Mesendoderm (in vitro differentiated cells): ENCODE measurements at regions not wholly inside any gene's neighbourhood (a gene's known extent, or its start where the extent isn't known, plus 50 kb on each side); places are given as distances from the start of the nearest gene placed in this dataset.

Experiments used
- DNase-seq: peaks from one replicate; pipeline ENCODE4 v3.0.0; 2013
- H2AK5ac ChIP-seq: 2 replicates; pipeline ENCODE4 v1.6.1; 2013; ENCODE audit warnings: low read length, inconsistent platforms
- H2BK120ac ChIP-seq: 2 replicates; pipeline ENCODE4 v1.6.1; 2013; ENCODE audit warnings: low read depth, mild to moderate bottlenecking, low read length, moderate library complexity, mixed read lengths
- H2BK15ac ChIP-seq: replicated peaks from 2 replicates; pipeline ENCODE4 v1.6.1; 2013; ENCODE audit warnings: low read depth, mild to moderate bottlenecking, moderate library complexity
- H2BK5ac ChIP-seq: 2 replicates; pipeline ENCODE4 v1.6.1; 2013; ENCODE audit warnings: low read length, inconsistent platforms
- H3K18ac ChIP-seq: 2 replicates; pipeline ENCODE4 v1.6.1; 2013; ENCODE audit warnings: mild to moderate bottlenecking, low read length, mixed read lengths
- H3K23ac ChIP-seq: one replicate; pipeline ENCODE4 v1.6.1; 2013; ENCODE audit warnings: low read length
- H3K27ac ChIP-seq: 2 replicates; pipeline ENCODE4 v1.5.1; 2013; ENCODE audit warnings: low read depth, mild to moderate bottlenecking, inconsistent platforms, low read length, moderate library complexity
- H3K27me3 ChIP-seq: 2 replicates; pipeline ENCODE4 v1.6.1; 2013; ENCODE audit warnings: low read length, control low read depth, mild to moderate bottlenecking, inconsistent platforms; ENCODE audit not compliant: insufficient read depth, poor library complexity
- H3K36me3 ChIP-seq: 2 replicates; pipeline ENCODE4 v1.6.1; 2013; ENCODE audit warnings: low read length, inconsistent platforms; ENCODE audit not compliant: control insufficient read depth, insufficient read depth
- H3K4ac ChIP-seq: one replicate; pipeline ENCODE4 v1.6.1; 2013; ENCODE audit warnings: low read depth, mild to moderate bottlenecking, low read length, moderate library complexity
- H3K4me1 ChIP-seq: 2 replicates; pipeline ENCODE4 v1.6.1; 2013; ENCODE audit warnings: low read depth, low read length, inconsistent platforms; ENCODE audit not compliant: control insufficient read depth
- H3K4me2 ChIP-seq: 2 replicates; pipeline ENCODE4 v1.6.1; 2013; ENCODE audit warnings: low read length
- H3K4me3 ChIP-seq: 2 replicates; pipeline ENCODE4 v1.5.1; 2013; ENCODE audit warnings: mild to moderate bottlenecking, low read length
- H3K56ac ChIP-seq: one replicate; pipeline ENCODE4 v1.6.1; 2013; ENCODE audit warnings: low read length
- H3K79me1 ChIP-seq: 2 replicates; pipeline ENCODE4 v1.6.1; 2013; ENCODE audit warnings: low read length, inconsistent platforms
- H3K79me2 ChIP-seq: 2 replicates; pipeline ENCODE4 v1.6.1; 2013; ENCODE audit warnings: mild to moderate bottlenecking, low read length; ENCODE audit not compliant: control insufficient read depth, insufficient read depth
- H3K9ac ChIP-seq: 2 replicates; pipeline ENCODE4 v1.6.1; 2013; ENCODE audit warnings: low read length, inconsistent platforms
- H4K5ac ChIP-seq: one replicate; pipeline ENCODE4 v1.6.1; 2013; ENCODE audit warnings: low read length
- H4K8ac ChIP-seq: one replicate; pipeline ENCODE4 v1.6.1; 2013; ENCODE audit warnings: low read depth, mild to moderate bottlenecking, control low read depth, low read length, moderate library complexity
- WGBS: extraction: QIAGEN DNeasy Blood & Tissue Kit; methylation state at CpG from one replicate; pipeline ENCODE4 v1.1.7; 2013; ENCODE audit warnings: low lambda C conversion rate, missing lambda C conversion rate; ENCODE audit not compliant: insufficient coverage; ENCODE audit errors: extremely low coverage; 5-methylcytosine and 5-hydroxymethylcytosine counted together

GRCh38 chr3:190208196-190208595 is 87.5 kb upstream of the P3H2 start:
- Histone ChIP-seq H3K4ac (no peak overlapping the region), H3K4me1 (no peaks in the 10 kb centered on the region), H3K27ac (no peak overlapping the region), H3K36me3 (no peaks in the 10 kb centered on the region), H3K23ac (no peak overlapping the region), H2BK120ac (no peak overlapping the region), H3K18ac (no peak overlapping the region), H2BK5ac (no peak overlapping the region), H2AK5ac (no peak overlapping the region), H2BK15ac (no peak overlapping the region), H4K8ac (no peak overlapping the region), H3K79me1 (no peaks in the 10 kb centered on the region), H3K9ac (no peak overlapping the region), H3K79me2 (no peaks in the 10 kb centered on the region), H3K56ac (no peak overlapping the region), H3K27me3 (no peaks in the 10 kb centered on the region), H3K4me3 (no peak overlapping the region), H4K5ac (no peak overlapping the region), H3K4me2 (no peak overlapping the region)
- no CpG with 5 or more reads among the region's 1 CpG for WGBS
- DNase-seq, result no peak

- Histone ChIP-seq H2BK15ac (no peak overlapping the region), H3K36me3 (no peaks in the 10 kb centered on the region), H2BK120ac (no peak overlapping the region), H3K27ac (no peak overlapping the region), H3K27me3 (no peaks in the 10 kb centered on the region), H3K9ac (no peak overlapping the region), H4K8ac (no peak overlapping the region), H3K79me2 (no peaks in the 10 kb centered on the region), H3K79me1 (no peaks in the 10 kb centered on the region), H2BK5ac (no peak overlapping the region), H3K23ac (no peak overlapping the region), H2AK5ac (no peak overlapping the region), H3K4ac (no peak overlapping the region), H4K5ac (no peak overlapping the region), H3K4me3 (no peak overlapping the region), H3K4me2 (no peak overlapping the region), H3K4me1 (no peaks in the 10 kb centered on the region), H3K56ac (no peak overlapping the region), H3K18ac (no peak overlapping the region)
- no peak for DNase-seq
- WGBS, result no CpG with 5 or more reads among the region's 1 CpG
Observed at GRCh38 chr3:190205739-190206138, 85.0 kb upstream of the P3H2 start.

DNA sequence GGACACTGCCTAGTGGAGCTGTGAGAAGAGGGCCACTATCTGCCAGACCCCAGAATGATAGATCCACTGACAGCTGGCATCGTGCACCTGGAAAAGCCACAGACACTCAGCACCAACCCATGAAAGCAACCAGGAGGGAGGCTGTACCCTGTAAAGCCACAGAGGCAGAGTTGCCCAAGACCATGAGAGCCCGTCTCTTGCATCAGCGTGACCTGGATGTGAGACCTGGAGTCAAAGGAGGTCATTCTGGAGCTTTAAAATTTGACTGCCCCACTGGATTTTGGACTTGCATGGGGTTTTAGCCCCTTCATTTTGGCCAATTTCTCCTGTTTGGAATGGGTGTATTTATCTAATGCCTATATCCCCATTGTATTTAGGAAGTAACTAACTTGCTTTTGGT is 83.5 kb upstream of the P3H2 start:
- Histone ChIP-seq H3K79me1 (no peaks in the 10 kb centered on the region), H4K5ac (no peak overlapping the region), H3K36me3 (no peaks in the 10 kb centered on the region), H3K4me1 (no peaks in the 10 kb centered on the region), H3K23ac (no peak overlapping the region), H3K56ac (no peak overlapping the region), H2BK15ac (no peak overlapping the region), H4K8ac (no peak overlapping the region), H3K79me2 (no peaks in the 10 kb centered on the region), H2AK5ac (no peak overlapping the region), H2BK5ac (no peak overlapping the region), H2BK120ac (no peak overlapping the region), H3K27ac (no peak overlapping the region), H3K4ac (no peak overlapping the region), H3K27me3 (no peaks in the 10 kb centered on the region), H3K18ac (no peak overlapping the region), H3K4me2 (no peak overlapping the region), H3K9ac (no peak overlapping the region), H3K4me3 (no peak overlapping the region)
- WGBS, result no CpG with 5 or more reads among the region's 3 CpGs
- DNase-seq, result no peak

GRCh38 chr3:190197346-190197763 is 76.7 kb upstream of the P3H2 start:
- H4K8ac ChIP-seq, result no peak overlapping the region
- no peak overlapping the region for H3K4me3 ChIP-seq
- WGBS, result no CpG with 5 or more reads among the region's 3 CpGs
- peak; percentile 46 for DNase-seq
- peak overlapping the region; percentile 59 for H3K4ac ChIP-seq
- no peaks in the 10 kb centered on the region for H3K4me1 ChIP-seq
- no peak overlapping the region for H4K5ac ChIP-seq
- no peak overlapping the region for H2BK5ac ChIP-seq
- no peak overlapping the region for H3K23ac ChIP-seq
- no peak overlapping the region for H3K18ac ChIP-seq
- H3K9ac ChIP-seq, result no peak overlapping the region
- H2AK5ac ChIP-seq, result no peak overlapping the region
- no peaks in the 10 kb centered on the region for H3K27me3 ChIP-seq
- no peaks in the 10 kb centered on the region for H3K36me3 ChIP-seq
- peak overlapping the region; percentile 3 for H3K56ac ChIP-seq
- no peaks in the 10 kb centered on the region for H3K79me2 ChIP-seq
- no peaks in the 10 kb centered on the region for H3K79me1 ChIP-seq
- H2BK15ac ChIP-seq, result peak overlapping the region; percentile 8
- no peak overlapping the region for H3K4me2 ChIP-seq
- H2BK120ac ChIP-seq, result no peak overlapping the region
- no peak overlapping the region for H3K27ac ChIP-seq

DNA sequence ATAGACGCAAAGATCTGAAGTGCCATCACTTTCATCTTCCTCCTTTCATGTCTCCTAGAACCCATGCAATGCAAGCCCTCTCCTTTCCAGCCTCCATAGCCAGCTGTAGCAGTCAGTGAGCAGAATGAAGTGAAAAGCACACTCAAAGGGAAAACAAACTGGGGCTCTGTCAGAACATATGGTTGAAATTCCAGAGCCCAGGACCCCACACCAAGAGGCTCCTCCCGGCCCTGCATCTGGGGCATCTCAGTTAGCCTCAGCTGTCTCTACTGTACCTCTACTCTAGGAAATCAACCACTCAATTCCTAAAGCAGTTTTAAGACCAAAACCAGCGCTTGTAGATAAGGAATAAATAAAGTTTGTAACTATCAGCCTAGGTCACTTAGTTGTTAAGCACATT is 73.8 kb upstream of the P3H2 start:
- H4K8ac ChIP-seq, result peak overlapping the region; percentile 65
- H3K4me3 ChIP-seq, result no peak overlapping the region

GRCh38 chr3:190193210-190193609 is 72.5 kb upstream of the P3H2 start:
- H4K5ac ChIP-seq, result no peak overlapping the region
- no peak overlapping the region for H2BK120ac ChIP-seq
- H3K27ac ChIP-seq, result no peak overlapping the region
- H3K4me3 ChIP-seq, result no peak overlapping the region
- H3K79me2 ChIP-seq, result no peaks in the 10 kb centered on the region
- WGBS, result no CpG with 5 or more reads among the region's 4 CpGs
- no peak for DNase-seq
- no peaks in the 10 kb centered on the region for H3K27me3 ChIP-seq
- no peak overlapping the region for H3K56ac ChIP-seq
- no peak overlapping the region for H3K4ac ChIP-seq
- H2BK5ac ChIP-seq, result no peak overlapping the region
- no peak overlapping the region for H4K8ac ChIP-seq
- H3K4me1 ChIP-seq, result no peaks in the 10 kb centered on the region
- no peak overlapping the region for H3K9ac ChIP-seq
- H2AK5ac ChIP-seq, result no peak overlapping the region
- H3K36me3 ChIP-seq, result no peaks in the 10 kb centered on the region
- no peak overlapping the region for H2BK15ac ChIP-seq
- no peaks in the 10 kb centered on the region for H3K79me1 ChIP-seq
- H3K18ac ChIP-seq, result no peak overlapping the region
- H3K4me2 ChIP-seq, result no peak overlapping the region
- no peak overlapping the region for H3K23ac ChIP-seq

More for the DNA sequence above, 73.8 kb upstream of the P3H2 start:
- Histone ChIP-seq H3K18ac (no peak overlapping the region), H3K27me3 (no peaks in the 10 kb centered on the region), H3K23ac (no peak overlapping the region), H3K4me2 (no peak overlapping the region), H2BK15ac (no peak overlapping the region), H2AK5ac (no peak overlapping the region), H3K4me1 (no peaks in the 10 kb centered on the region), H4K5ac (no peak overlapping the region), H3K56ac (no peak overlapping the region), H2BK5ac (no peak overlapping the region), H3K4ac (no peak overlapping the region), H3K27ac (no peak overlapping the region), H3K36me3 (no peaks in the 10 kb centered on the region), H3K9ac (no peak overlapping the region), H2BK120ac (no peak overlapping the region), H3K79me2 (no peaks in the 10 kb centered on the region), H3K79me1 (no peaks in the 10 kb centered on the region)
- no peak for DNase-seq
- WGBS, result no CpG with 5 or more reads among the region's 3 CpGs
